ENCODE measurements at regions not wholly inside any gene's neighbourhood (a gene's known extent, or its start where the extent isn't known, plus 50 kb on each side); places are given as distances from the start of the nearest gene placed in this dataset.

GRCh38 chr2:16275131-16275530 is 334.8 kb downstream of the MYCN start:
- no peak for DNase-seq

GRCh38 chr2:16273111-16273510 is 332.8 kb downstream of the MYCN start:
- no peak for DNase-seq

GRCh38 chr2:16272038-16272788 is 331.9 kb downstream of the MYCN start:
- no peak for DNase-seq

- DNase-seq, result no peak
Observed at GRCh38 chr2:16271231-16271896, 331.0 kb downstream of the MYCN start.

- DNase-seq, result no peak
Observed at GRCh38 chr2:16270441-16270840, 330.1 kb downstream of the MYCN start.

- no peak for DNase-seq
Observed at GRCh38 chr2:16268301-16269000, 328.1 kb downstream of the MYCN start.

- no peak for DNase-seq
Observed at GRCh38 chr2:16266571-16266970, 326.2 kb downstream of the MYCN start.

GRCh38 chr2:16264931-16265540 is 324.7 kb downstream of the MYCN start:
- DNase-seq, result no peak

- no peak for DNase-seq
Observed at GRCh38 chr2:16264491-16264890, 324.1 kb downstream of the MYCN start.

GRCh38 chr2:16263241-16263890 is 323.0 kb downstream of the MYCN start:
- no peak for DNase-seq

- DNase-seq, result no peak
Observed at GRCh38 chr2:16262526-16263178, 322.3 kb downstream of the MYCN start.

- no peak for DNase-seq
Observed at GRCh38 chr2:16261791-16262190, 321.4 kb downstream of the MYCN start.

- DNase-seq, result no peak
Observed at GRCh38 chr2:16261071-16261470, 320.7 kb downstream of the MYCN start.

- DNase-seq, result no peak
Observed at GRCh38 chr2:16260041-16260830, 319.9 kb downstream of the MYCN start.

GRCh38 chr2:16259010-16259409 is 318.7 kb downstream of the MYCN start:
- DNase-seq, result no peak

- no peak for DNase-seq
Observed at GRCh38 chr2:16258350-16258749, 318.0 kb downstream of the MYCN start.

- no peak for DNase-seq
Observed at GRCh38 chr2:16257322-16258028, 317.1 kb downstream of the MYCN start.

- no peak for DNase-seq
Observed at GRCh38 chr2:16256601-16257321, 316.4 kb downstream of the MYCN start.

GRCh38 chr2:16255120-16255519 is 314.8 kb downstream of the MYCN start:
- DNase-seq, result no peak
